Mammary epithelial cell (primary cell): ENCODE measurements at regions not wholly inside any gene's neighbourhood (a gene's known extent, or its start where the extent isn't known, plus 50 kb on each side); places are given as distances from the start of the nearest gene placed in this dataset.

Experiments used
- EZH2 ChIP-seq: IDR thresholded peaks from 2 replicates; pipeline ENCODE4 v1.6.1; 2012; ENCODE audit warnings: low read length, inconsistent platforms, borderline replicate concordance
- TF ChIP-seq, protein P1 (sequence below), 2 donors: IDR thresholded peaks in 1 of 2; conservative IDR thresholded peaks in 1 of 2; 2 replicates each; pipeline ENCODE4 v1.5.1; 2011 to 2012; ENCODE audit warnings: inconsistent platforms in 2 of 2, low read length in 2 of 2, mild to moderate bottlenecking in 2 of 2, control low read depth in 1 of 2, low read depth in 1 of 2; ENCODE audit not compliant: insufficient read depth in 1 of 2; ENCODE audit errors: extremely low read depth in 1 of 2

DNA sequence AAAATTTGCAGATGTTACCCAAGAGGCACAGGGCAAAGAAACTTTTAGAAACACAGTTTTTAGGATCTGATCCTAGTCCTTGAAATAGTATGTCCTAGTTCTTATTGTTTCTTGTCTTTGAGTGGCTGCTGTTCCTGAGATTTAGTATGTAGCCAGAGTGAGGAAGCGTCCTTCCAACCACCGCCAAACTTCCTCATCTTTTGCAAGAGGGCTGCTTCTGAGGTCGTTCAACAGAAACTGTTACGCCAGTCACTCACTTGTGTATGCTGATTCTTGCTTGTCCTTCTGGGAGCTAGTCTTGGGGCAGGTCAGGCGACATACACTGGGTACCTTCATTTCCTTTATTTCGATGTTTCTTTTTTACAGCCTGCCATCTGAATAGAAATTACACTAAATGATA lies 577.3 kb upstream of the ZNF717 start:
- TF ChIP-seq, protein P1, sequence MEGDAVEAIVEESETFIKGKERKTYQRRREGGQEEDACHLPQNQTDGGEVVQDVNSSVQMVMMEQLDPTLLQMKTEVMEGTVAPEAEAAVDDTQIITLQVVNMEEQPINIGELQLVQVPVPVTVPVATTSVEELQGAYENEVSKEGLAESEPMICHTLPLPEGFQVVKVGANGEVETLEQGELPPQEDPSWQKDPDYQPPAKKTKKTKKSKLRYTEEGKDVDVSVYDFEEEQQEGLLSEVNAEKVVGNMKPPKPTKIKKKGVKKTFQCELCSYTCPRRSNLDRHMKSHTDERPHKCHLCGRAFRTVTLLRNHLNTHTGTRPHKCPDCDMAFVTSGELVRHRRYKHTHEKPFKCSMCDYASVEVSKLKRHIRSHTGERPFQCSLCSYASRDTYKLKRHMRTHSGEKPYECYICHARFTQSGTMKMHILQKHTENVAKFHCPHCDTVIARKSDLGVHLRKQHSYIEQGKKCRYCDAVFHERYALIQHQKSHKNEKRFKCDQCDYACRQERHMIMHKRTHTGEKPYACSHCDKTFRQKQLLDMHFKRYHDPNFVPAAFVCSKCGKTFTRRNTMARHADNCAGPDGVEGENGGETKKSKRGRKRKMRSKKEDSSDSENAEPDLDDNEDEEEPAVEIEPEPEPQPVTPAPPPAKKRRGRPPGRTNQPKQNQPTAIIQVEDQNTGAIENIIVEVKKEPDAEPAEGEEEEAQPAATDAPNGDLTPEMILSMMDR (conservative IDR thresholded peaks at IDR 0.05 in 1 of 2, IDR thresholded peaks at IDR 0.05 in 1 of 2; ENCODE audit: extremely low read depth in 1 of 2, insufficient read depth in 1 of 2, low read depth in 1 of 2, low read length in 2 of 2), result no peak
- no peak for TF ChIP-seq EZH2
